HL-60 (cell line): ENCODE measurements at regions not wholly inside any gene's neighbourhood (a gene's known extent, or its start where the extent isn't known, plus 50 kb on each side); places are given as distances from the start of the nearest gene placed in this dataset.

Experiments used
- CTCF ChIP-seq: IDR thresholded peaks from one replicate; pipeline ENCODE4 v1.5.1; 2011; ENCODE audit warnings: low read length, control low read depth, inconsistent platforms; ENCODE audit not compliant: insufficient read depth
- GABPA ChIP-seq: IDR thresholded peaks from 2 replicates; pipeline ENCODE4 v1.6.1; 2012; ENCODE audit warnings: low read depth
- POLR2AphosphoS5 ChIP-seq: IDR thresholded peaks from 2 replicates; pipeline ENCODE4 v1.6.1; 2012; ENCODE audit warnings: low read depth
- SPI1 ChIP-seq: IDR thresholded peaks from 2 replicates; pipeline ENCODE4 v1.6.1; 2012; ENCODE audit warnings: low read depth, mild to moderate bottlenecking, borderline replicate concordance
- TF ChIP-seq, protein P1 (sequence below): IDR thresholded peaks from 2 replicates; pipeline ENCODE4 v1.6.1; 2012; ENCODE audit warnings: low read depth; ENCODE audit not compliant: insufficient replicate concordance

- no peak for TF ChIP-seq CTCF
- no peak for TF ChIP-seq GABPA
- no peak for TF ChIP-seq SPI1
- TF ChIP-seq, protein P1, sequence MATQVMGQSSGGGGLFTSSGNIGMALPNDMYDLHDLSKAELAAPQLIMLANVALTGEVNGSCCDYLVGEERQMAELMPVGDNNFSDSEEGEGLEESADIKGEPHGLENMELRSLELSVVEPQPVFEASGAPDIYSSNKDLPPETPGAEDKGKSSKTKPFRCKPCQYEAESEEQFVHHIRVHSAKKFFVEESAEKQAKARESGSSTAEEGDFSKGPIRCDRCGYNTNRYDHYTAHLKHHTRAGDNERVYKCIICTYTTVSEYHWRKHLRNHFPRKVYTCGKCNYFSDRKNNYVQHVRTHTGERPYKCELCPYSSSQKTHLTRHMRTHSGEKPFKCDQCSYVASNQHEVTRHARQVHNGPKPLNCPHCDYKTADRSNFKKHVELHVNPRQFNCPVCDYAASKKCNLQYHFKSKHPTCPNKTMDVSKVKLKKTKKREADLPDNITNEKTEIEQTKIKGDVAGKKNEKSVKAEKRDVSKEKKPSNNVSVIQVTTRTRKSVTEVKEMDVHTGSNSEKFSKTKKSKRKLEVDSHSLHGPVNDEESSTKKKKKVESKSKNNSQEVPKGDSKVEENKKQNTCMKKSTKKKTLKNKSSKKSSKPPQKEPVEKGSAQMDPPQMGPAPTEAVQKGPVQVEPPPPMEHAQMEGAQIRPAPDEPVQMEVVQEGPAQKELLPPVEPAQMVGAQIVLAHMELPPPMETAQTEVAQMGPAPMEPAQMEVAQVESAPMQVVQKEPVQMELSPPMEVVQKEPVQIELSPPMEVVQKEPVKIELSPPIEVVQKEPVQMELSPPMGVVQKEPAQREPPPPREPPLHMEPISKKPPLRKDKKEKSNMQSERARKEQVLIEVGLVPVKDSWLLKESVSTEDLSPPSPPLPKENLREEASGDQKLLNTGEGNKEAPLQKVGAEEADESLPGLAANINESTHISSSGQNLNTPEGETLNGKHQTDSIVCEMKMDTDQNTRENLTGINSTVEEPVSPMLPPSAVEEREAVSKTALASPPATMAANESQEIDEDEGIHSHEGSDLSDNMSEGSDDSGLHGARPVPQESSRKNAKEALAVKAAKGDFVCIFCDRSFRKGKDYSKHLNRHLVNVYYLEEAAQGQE: no peak
- TF ChIP-seq POLR2AphosphoS5: no peak
Measured at GRCh38 chr14:104337351-104337750, 199.0 kb downstream of the KIF26A start.
